A549 (cell line): ENCODE measurements at regions not wholly inside any gene's neighbourhood (a gene's known extent, or its start where the extent isn't known, plus 50 kb on each side); places are given as distances from the start of the nearest gene placed in this dataset.

Experiments used
- ATAC-seq, 2 experiments: fragments of 200-7000 bp in 1 of 2; fragments of >200 bp in 1 of 2; cut with Nextera tagmentation in 1 of 2; cut with Tn5 transposase in 1 of 2; 3 replicates each; pipeline versions ENCODE4 v1.8.0 to v1.9.1; 2018 to 2020; ENCODE audit warnings: mild to moderate bottlenecking in 1 of 2, moderate library complexity in 1 of 2
- CTCF ChIA-PET: fragments of 300-600 bp; sonication (Branson Sonifier 250); formaldehyde crosslinking; extraction: SDS; loops from one replicate; lab custom pipeline; 2021; ENCODE audit warnings: antibody characterized with exemption, inconsistent platforms; lab: Yijun Ruan, JAX
- POLR2A ChIA-PET: fragments of 350-600 bp; formaldehyde crosslinking; extraction: SDS; loops from one replicate; lab custom pipeline; 2021; ENCODE audit warnings: antibody characterized with exemption, inconsistent platforms; lab: Yijun Ruan, JAX
- DNase-seq, 2 experiments: peaks; one replicate each; pipeline versions ENCODE4 v3.0.0 to v3.0.0-alpha.2; 2011 to 2016; ENCODE audit warnings: low read depth in 1 of 2, low spot score in 1 of 2
- FAIRE-seq: peaks from 2 replicates; lab custom pipeline; 2011; peaks lifted over from hg19 to GRCh38; lab: Jason Lieb, UNC
- H3K27ac ChIP-seq, 2 experiments: fragments of >200 bp; sonication (Bioruptor Twin); formaldehyde crosslinking; 3 replicates each; pipeline ENCODE4 v1.5.1; 2016 to 2017
- H3K4me1 ChIP-seq: fragments of >200 bp; sonication (Bioruptor Twin); formaldehyde crosslinking; 3 replicates; pipeline ENCODE4 v1.6.1; 2016
- H3K4me2 ChIP-seq: fragments of >200 bp; sonication (Bioruptor Twin); formaldehyde crosslinking; 3 replicates; pipeline ENCODE4 v1.6.1; 2016
- H3K4me3 ChIP-seq: fragments of >200 bp; sonication (Bioruptor Twin); formaldehyde crosslinking; 3 replicates; pipeline ENCODE4 v1.5.1; 2016
- H3K9me3 ChIP-seq: fragments of >200 bp; sonication (Bioruptor Twin); formaldehyde crosslinking; 3 replicates; pipeline ENCODE4 v1.6.1; 2016
- BHLHE40 ChIP-seq: IDR thresholded peaks from 2 replicates; pipeline ENCODE4 v1.6.1; 2012; ENCODE audit warnings: low read depth, low read length, inconsistent platforms
- CEBPB ChIP-seq, 2 experiments: fragments of >200 bp in 1 of 2; sonication (Bioruptor Twin) in 1 of 2; formaldehyde crosslinking in 1 of 2; IDR thresholded peaks; 2 replicates each; pipeline ENCODE4 v1.6.1; 2012 to 2016
- EHF ChIP-seq: fragments of 250-450 bp; sonication (Bioruptor Pico); IDR thresholded peaks from 2 replicates; pipeline ENCODE4 v1.5.0; 2020; ENCODE audit warnings: mild to moderate bottlenecking
- ESRRA ChIP-seq: fragments of 150-350 bp; IDR thresholded peaks from 2 replicates; pipeline ENCODE4 v1.6.1; 2014; ENCODE audit warnings: mild to moderate bottlenecking, low read length, borderline replicate concordance
- FOSL2 ChIP-seq, 2 experiments: fragments of 450-650 bp in 1 of 2; fragments of >200 bp in 1 of 2; sonication (Bioruptor Twin) in 1 of 2; formaldehyde crosslinking; IDR thresholded peaks; 2 replicates each; pipeline versions ENCODE4 v1.5.0 to v1.6.1; 2016 to 2020; ENCODE audit warnings: mild to moderate bottlenecking in 1 of 2, moderate library complexity in 1 of 2
- HDAC2 ChIP-seq: fragments of 200-600 bp; sonication (generic); IDR thresholded peaks from 2 replicates; pipeline ENCODE4 v1.6.1; 2016
- HEYL ChIP-seq: fragments of 250-450 bp; sonication (Bioruptor Pico); IDR thresholded peaks from 2 replicates; pipeline ENCODE4 v1.8.0; 2021; ENCODE audit warnings: mild to moderate bottlenecking, moderate library complexity
- HOXA7 ChIP-seq: fragments of 250-450 bp; sonication (Bioruptor Pico); IDR thresholded peaks from 2 replicates; pipeline ENCODE4 v1.5.0; 2020; ENCODE audit warnings: mild to moderate bottlenecking, moderate library complexity
- HOXB13 ChIP-seq: fragments of 250-450 bp; sonication (Bioruptor Pico); IDR thresholded peaks from 2 replicates; pipeline ENCODE4 v1.5.0; 2020; ENCODE audit warnings: low read depth, mild to moderate bottlenecking, moderate library complexity
- HOXB5 ChIP-seq: fragments of 250-450 bp; sonication (Bioruptor Pico); IDR thresholded peaks from 2 replicates; pipeline ENCODE4 v1.5.0; 2020; ENCODE audit warnings: mild to moderate bottlenecking, moderate library complexity
- JUNB ChIP-seq: fragments of >200 bp; sonication (Bioruptor Twin); formaldehyde crosslinking; IDR thresholded peaks from 2 replicates; pipeline ENCODE4 v1.6.1; 2016
- POLR2A ChIP-seq: IDR thresholded peaks from 2 replicates; pipeline ENCODE4 v1.6.1; 2012; ENCODE audit warnings: mild to moderate bottlenecking, low read length
- RCOR1 ChIP-seq: fragments of 150-350 bp; IDR thresholded peaks from 2 replicates; pipeline ENCODE4 v1.6.1; 2014; ENCODE audit warnings: antibody characterized with exemption, low read length, low read depth
- TFCP2L1 ChIP-seq: fragments of 250-450 bp; sonication (Bioruptor Pico); IDR thresholded peaks from 2 replicates; pipeline ENCODE4 v1.5.0; 2021; ENCODE audit warnings: mild to moderate bottlenecking
- TP53 ChIP-seq: fragments of 250-450 bp; sonication (Bioruptor Pico); IDR thresholded peaks from 2 replicates; pipeline ENCODE4 v1.5.0; 2021; ENCODE audit warnings: mild to moderate bottlenecking, moderate library complexity
- USF2 ChIP-seq: fragments of 450-650 bp; IDR thresholded peaks from 2 replicates; pipeline ENCODE4 v1.6.1; 2014; ENCODE audit warnings: antibody characterized with exemption
- WGBS: methylation state at CpG from one replicate; pipeline ENCODE4 v1.1.6; 2017; ENCODE audit errors: missing lambda C conversion rate; 5-methylcytosine and 5-hydroxymethylcytosine counted together
- TF ChIP-seq, protein P1 (sequence below): fragments of >200 bp; sonication (Bioruptor Twin); formaldehyde crosslinking; IDR thresholded peaks from 3 replicates; pipeline ENCODE4 v1.6.1; 2016
- TF ChIP-seq, protein P2 (sequence below): fragments of 200-600 bp; sonication (generic); IDR thresholded peaks from 2 replicates; pipeline ENCODE4 v1.6.1; 2016; ENCODE audit warnings: antibody characterized with exemption, mild to moderate bottlenecking, moderate library complexity
- TF ChIP-seq, protein P3 (sequence below): fragments of >200 bp; sonication (Bioruptor Twin); formaldehyde crosslinking; IDR thresholded peaks from 3 replicates; pipeline ENCODE4 v1.5.1; 2016

DNA sequence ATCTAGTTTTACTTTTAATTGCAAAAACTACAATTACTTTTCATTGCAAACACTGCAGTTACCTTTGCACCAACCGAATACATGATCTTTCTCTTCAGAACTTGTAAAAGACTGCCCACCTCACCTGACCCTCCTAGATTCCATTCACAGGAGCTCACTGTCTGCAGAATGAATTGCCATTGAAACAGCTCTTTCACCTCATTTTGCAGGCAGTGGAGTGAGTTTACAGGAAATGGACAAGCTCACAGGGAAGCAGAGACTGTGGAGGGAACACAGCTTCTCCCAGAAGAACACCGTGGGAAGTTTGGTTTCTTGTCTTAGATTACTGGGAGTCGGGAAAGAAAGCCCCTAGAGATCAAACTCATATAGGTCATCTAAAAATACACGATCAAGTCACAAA is 439.7 kb upstream of the RBFOX1 start:
- POLR2A ChIA-PET, result no interaction called here
- WGBS, result 0% methylated on average over 4 of the region's 4 CpGs
- H3K4me1 ChIP-seq, result no peaks in the 10 kb centered on the region
- no peak for TF ChIP-seq ESRRA
- no peak for TF ChIP-seq HOXB13 (CRISPR knock-in tag)
- no peak for TF ChIP-seq FOSL2 (IDR thresholded peaks at IDR 0.05)
- TF ChIP-seq FOSL2 (CRISPR knock-in tag; IDR thresholded peaks at IDR 0.05), result no peak
- TF ChIP-seq POLR2A, result no peak
- CTCF ChIA-PET, result no interaction called here
- H3K4me2 ChIP-seq, result no peak overlapping the region
- DNase-seq (no peak), FAIRE-seq (no peak), ATAC-seq (no peak)
- no peak overlapping the region for H3K27ac ChIP-seq
- H3K4me3 ChIP-seq, result no peak overlapping the region
- H3K9me3 ChIP-seq, result no peaks in the 10 kb centered on the region

DNA sequence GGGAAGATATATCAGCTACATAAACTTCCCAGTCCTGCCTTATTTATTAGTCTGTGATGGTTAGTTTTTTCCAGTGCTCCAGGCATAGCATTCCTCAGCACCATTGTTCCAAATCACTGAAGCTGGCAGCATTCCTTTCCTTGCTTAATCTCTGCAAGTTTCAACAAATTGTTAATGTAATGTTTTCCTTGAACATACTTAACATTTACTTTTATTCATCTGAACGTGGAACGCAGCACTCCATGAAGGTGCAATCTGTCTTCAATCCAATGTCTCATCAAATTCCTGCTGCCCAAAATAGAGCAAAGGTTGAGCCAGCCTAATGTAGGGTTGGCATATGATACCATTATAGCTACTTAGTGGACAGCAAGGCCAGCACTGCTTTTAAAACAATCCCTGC is 441.1 kb upstream of the RBFOX1 start:
- H3K4me3 ChIP-seq, result no peak overlapping the region
- H3K4me1 ChIP-seq, result no peaks in the 10 kb centered on the region
- POLR2A ChIA-PET, result no interaction called here
- CTCF ChIA-PET, result no interaction called here
- DNase-seq (no peak), FAIRE-seq (no peak)
- 2% methylated on average over 2 of the region's 2 CpGs for WGBS
- no peak overlapping the region for H3K4me2 ChIP-seq
- H3K9me3 ChIP-seq, result no peaks in the 10 kb centered on the region
- no peak for TF ChIP-seq HOXB13 (CRISPR knock-in tag)
- TF ChIP-seq, all 56 proteins: peak for 0
- no peak overlapping the region for H3K27ac ChIP-seq
- no peak for ATAC-seq

DNA sequence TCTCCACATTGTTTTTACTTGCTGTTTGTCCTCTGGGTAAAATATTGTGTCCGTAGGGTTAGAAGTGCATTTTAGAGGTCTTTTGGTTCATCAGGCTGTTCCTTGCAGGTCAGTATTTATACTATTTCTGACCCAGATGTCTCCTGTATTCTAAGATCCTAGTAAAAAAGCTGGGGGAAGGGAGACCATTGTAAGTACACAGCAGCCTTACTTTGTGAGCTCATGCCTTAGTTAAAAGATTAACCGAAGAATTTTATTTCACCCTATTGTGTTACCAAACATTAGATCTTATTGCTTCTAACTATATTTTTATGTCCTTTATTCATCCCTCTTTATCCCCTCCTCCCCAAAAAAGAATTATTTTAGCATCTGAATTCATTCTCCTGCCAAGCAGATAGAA is 444.1 kb upstream of the RBFOX1 start:
- ChIA-PET CTCF (interaction anchor here (0.6 kb wide), 1 partner anchor 185 kb away, joined by 3 read pairs; no protein-coding TSS in a partner anchor), POLR2A (no interaction called here)
- FAIRE-seq (no peak), ATAC-seq (no peak), DNase-seq (no peak)
- Histone ChIP-seq H3K4me3 (no peak overlapping the region), H3K4me2 (no peak overlapping the region), H3K9me3 (no peaks in the 10 kb centered on the region), H3K27ac (no peak overlapping the region), H3K4me1 (no peaks in the 10 kb centered on the region)
- TF ChIP-seq FOSL2 (IDR thresholded peaks at IDR 0.05) (no peak), FOSL2 (CRISPR knock-in tag; IDR thresholded peaks at IDR 0.05) (no peak), JUNB (no peak), USF2 (no peak), HEYL (CRISPR knock-in tag) (no peak), HOXA7 (CRISPR knock-in tag) (no peak), TP53 (CRISPR knock-in tag) (no peak), RCOR1 (no peak), HOXB5 (CRISPR knock-in tag) (no peak), HOXB13 (CRISPR knock-in tag) (no peak), BHLHE40 (no peak), EHF (CRISPR knock-in tag) (no peak), HDAC2 (no peak), ESRRA (no peak), CEBPB (IDR thresholded peaks at IDR 0.05) (no peak), TFCP2L1 (CRISPR knock-in tag) (no peak)
- TF ChIP-seq, protein P1, sequence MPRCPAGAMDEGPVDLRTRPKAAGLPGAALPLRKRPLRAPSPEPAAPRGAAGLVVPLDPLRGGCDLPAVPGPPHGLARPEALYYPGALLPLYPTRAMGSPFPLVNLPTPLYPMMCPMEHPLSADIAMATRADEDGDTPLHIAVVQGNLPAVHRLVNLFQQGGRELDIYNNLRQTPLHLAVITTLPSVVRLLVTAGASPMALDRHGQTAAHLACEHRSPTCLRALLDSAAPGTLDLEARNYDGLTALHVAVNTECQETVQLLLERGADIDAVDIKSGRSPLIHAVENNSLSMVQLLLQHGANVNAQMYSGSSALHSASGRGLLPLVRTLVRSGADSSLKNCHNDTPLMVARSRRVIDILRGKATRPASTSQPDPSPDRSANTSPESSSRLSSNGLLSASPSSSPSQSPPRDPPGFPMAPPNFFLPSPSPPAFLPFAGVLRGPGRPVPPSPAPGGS, result no peak
- TF ChIP-seq, protein P2, sequence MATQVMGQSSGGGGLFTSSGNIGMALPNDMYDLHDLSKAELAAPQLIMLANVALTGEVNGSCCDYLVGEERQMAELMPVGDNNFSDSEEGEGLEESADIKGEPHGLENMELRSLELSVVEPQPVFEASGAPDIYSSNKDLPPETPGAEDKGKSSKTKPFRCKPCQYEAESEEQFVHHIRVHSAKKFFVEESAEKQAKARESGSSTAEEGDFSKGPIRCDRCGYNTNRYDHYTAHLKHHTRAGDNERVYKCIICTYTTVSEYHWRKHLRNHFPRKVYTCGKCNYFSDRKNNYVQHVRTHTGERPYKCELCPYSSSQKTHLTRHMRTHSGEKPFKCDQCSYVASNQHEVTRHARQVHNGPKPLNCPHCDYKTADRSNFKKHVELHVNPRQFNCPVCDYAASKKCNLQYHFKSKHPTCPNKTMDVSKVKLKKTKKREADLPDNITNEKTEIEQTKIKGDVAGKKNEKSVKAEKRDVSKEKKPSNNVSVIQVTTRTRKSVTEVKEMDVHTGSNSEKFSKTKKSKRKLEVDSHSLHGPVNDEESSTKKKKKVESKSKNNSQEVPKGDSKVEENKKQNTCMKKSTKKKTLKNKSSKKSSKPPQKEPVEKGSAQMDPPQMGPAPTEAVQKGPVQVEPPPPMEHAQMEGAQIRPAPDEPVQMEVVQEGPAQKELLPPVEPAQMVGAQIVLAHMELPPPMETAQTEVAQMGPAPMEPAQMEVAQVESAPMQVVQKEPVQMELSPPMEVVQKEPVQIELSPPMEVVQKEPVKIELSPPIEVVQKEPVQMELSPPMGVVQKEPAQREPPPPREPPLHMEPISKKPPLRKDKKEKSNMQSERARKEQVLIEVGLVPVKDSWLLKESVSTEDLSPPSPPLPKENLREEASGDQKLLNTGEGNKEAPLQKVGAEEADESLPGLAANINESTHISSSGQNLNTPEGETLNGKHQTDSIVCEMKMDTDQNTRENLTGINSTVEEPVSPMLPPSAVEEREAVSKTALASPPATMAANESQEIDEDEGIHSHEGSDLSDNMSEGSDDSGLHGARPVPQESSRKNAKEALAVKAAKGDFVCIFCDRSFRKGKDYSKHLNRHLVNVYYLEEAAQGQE, result no peak
- TF ChIP-seq, protein P3, sequence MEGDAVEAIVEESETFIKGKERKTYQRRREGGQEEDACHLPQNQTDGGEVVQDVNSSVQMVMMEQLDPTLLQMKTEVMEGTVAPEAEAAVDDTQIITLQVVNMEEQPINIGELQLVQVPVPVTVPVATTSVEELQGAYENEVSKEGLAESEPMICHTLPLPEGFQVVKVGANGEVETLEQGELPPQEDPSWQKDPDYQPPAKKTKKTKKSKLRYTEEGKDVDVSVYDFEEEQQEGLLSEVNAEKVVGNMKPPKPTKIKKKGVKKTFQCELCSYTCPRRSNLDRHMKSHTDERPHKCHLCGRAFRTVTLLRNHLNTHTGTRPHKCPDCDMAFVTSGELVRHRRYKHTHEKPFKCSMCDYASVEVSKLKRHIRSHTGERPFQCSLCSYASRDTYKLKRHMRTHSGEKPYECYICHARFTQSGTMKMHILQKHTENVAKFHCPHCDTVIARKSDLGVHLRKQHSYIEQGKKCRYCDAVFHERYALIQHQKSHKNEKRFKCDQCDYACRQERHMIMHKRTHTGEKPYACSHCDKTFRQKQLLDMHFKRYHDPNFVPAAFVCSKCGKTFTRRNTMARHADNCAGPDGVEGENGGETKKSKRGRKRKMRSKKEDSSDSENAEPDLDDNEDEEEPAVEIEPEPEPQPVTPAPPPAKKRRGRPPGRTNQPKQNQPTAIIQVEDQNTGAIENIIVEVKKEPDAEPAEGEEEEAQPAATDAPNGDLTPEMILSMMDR, result no peak
- 1% methylated on average over 2 of the region's 2 CpGs for WGBS
